ENCODE measurements at regions not wholly inside any gene's neighbourhood (a gene's known extent, or its start where the extent isn't known, plus 50 kb on each side); places are given as distances from the start of the nearest gene placed in this dataset.

GRCh38 chr2:157192445-157193423, 64.8 kb upstream of the GALNT5 start:
- DNase-seq (ENCODE audit: low read depth, low spot score): no peak
- Histone ChIP-seq H3K27ac (no peak overlapping the region), H3K4me3 (no peak overlapping the region), H3K9me3 (ENCODE audit: low read depth, low read length) (no peaks in the 10 kb centered on the region), H3K9ac (ENCODE audit: insufficient read length) (no peak overlapping the region), H3K36me3 (ENCODE audit: insufficient read depth, low read length) (no peaks in the 10 kb centered on the region)
- TF ChIP-seq EZH2 (IDR thresholded peaks at IDR 0.05) (no peak), FOXP2 (optimal IDR thresholded peaks at IDR 0.05; ENCODE audit: control extremely low read depth, extremely low read length, insufficient read depth) (no peak), POLR2AphosphoS5 (IDR thresholded peaks at IDR 0.05; ENCODE audit: borderline replicate concordance, low read depth, low read length) (no peak)

- no peak for DNase-seq (ENCODE audit: low read depth, low spot score)
- no peaks in the 10 kb centered on the region for H3K36me3 ChIP-seq (ENCODE audit: insufficient read depth, low read length)
- no peak overlapping the region for H3K27ac ChIP-seq
- no peak for TF ChIP-seq EZH2 (IDR thresholded peaks at IDR 0.05)
- TF ChIP-seq POLR2AphosphoS5 (IDR thresholded peaks at IDR 0.05; ENCODE audit: borderline replicate concordance, low read depth, low read length): no peak
- TF ChIP-seq FOXP2 (optimal IDR thresholded peaks at IDR 0.05; ENCODE audit: control extremely low read depth, extremely low read length, insufficient read depth): no peak
- no peak overlapping the region for H3K9ac ChIP-seq (ENCODE audit: insufficient read length)
- no peaks in the 10 kb centered on the region for H3K9me3 ChIP-seq (ENCODE audit: low read depth, low read length)
- H3K4me3 ChIP-seq: no peak overlapping the region
Observed at GRCh38 chr2:157193461-157193860, 64.0 kb upstream of the GALNT5 start.

GRCh38 chr2:157194097-157194688, 63.3 kb upstream of the GALNT5 start:
- Histone ChIP-seq H3K9ac (ENCODE audit: insufficient read length) (no peak overlapping the region), H3K9me3 (ENCODE audit: low read depth, low read length) (no peaks in the 10 kb centered on the region), H3K27ac (no peak overlapping the region), H3K4me3 (no peak overlapping the region), H3K36me3 (ENCODE audit: insufficient read depth, low read length) (no peaks in the 10 kb centered on the region)
- TF ChIP-seq EZH2 (IDR thresholded peaks at IDR 0.05): no peak
- TF ChIP-seq FOXP2 (optimal IDR thresholded peaks at IDR 0.05; ENCODE audit: control extremely low read depth, extremely low read length, insufficient read depth): no peak
- no peak for TF ChIP-seq POLR2AphosphoS5 (IDR thresholded peaks at IDR 0.05; ENCODE audit: borderline replicate concordance, low read depth, low read length)
- peak; percentile 20 for DNase-seq (ENCODE audit: low read depth, low spot score)

- no peaks in the 10 kb centered on the region for H3K36me3 ChIP-seq (ENCODE audit: insufficient read depth, low read length)
- TF ChIP-seq FOXP2 (optimal IDR thresholded peaks at IDR 0.05; ENCODE audit: control extremely low read depth, extremely low read length, insufficient read depth) (no peak), POLR2AphosphoS5 (IDR thresholded peaks at IDR 0.05; ENCODE audit: borderline replicate concordance, low read depth, low read length) (no peak), EZH2 (IDR thresholded peaks at IDR 0.05) (no peak)
- no peak overlapping the region for H3K27ac ChIP-seq
- no peaks in the 10 kb centered on the region for H3K9me3 ChIP-seq (ENCODE audit: low read depth, low read length)
- H3K4me3 ChIP-seq: no peak overlapping the region
- no peak overlapping the region for H3K9ac ChIP-seq (ENCODE audit: insufficient read length)
- no peak for DNase-seq (ENCODE audit: low read depth, low spot score)
Observed at GRCh38 chr2:157194844-157195243, 62.7 kb upstream of the GALNT5 start.

GRCh38 chr2:157196956-157197355, 60.5 kb upstream of the GALNT5 start:
- no peak for DNase-seq (ENCODE audit: low read depth, low spot score)

GRCh38 chr2:157197848-157198247, 59.7 kb upstream of the GALNT5 start:
- H3K9ac ChIP-seq (ENCODE audit: insufficient read length): no peak overlapping the region
- H3K27ac ChIP-seq: no peak overlapping the region
- no peak overlapping the region for H3K4me3 ChIP-seq
- no peaks in the 10 kb centered on the region for H3K9me3 ChIP-seq (ENCODE audit: low read depth, low read length)
- TF ChIP-seq EZH2 (IDR thresholded peaks at IDR 0.05) (no peak), FOXP2 (optimal IDR thresholded peaks at IDR 0.05; ENCODE audit: control extremely low read depth, extremely low read length, insufficient read depth) (no peak), POLR2AphosphoS5 (IDR thresholded peaks at IDR 0.05; ENCODE audit: borderline replicate concordance, low read depth, low read length) (no peak)
- H3K36me3 ChIP-seq (ENCODE audit: insufficient read depth, low read length): no peaks in the 10 kb centered on the region
- no peak for DNase-seq (ENCODE audit: low read depth, low spot score)

More at GRCh38 chr2:157196956-157197355, 60.5 kb upstream of the GALNT5 start:
- Histone ChIP-seq H3K9ac (ENCODE audit: insufficient read length) (no peak overlapping the region), H3K9me3 (ENCODE audit: low read depth, low read length) (no peaks in the 10 kb centered on the region), H3K27ac (no peak overlapping the region), H3K36me3 (ENCODE audit: insufficient read depth, low read length) (no peaks in the 10 kb centered on the region), H3K4me3 (no peak overlapping the region)
- no peak for TF ChIP-seq FOXP2 (optimal IDR thresholded peaks at IDR 0.05; ENCODE audit: control extremely low read depth, extremely low read length, insufficient read depth)
- no peak for TF ChIP-seq EZH2 (IDR thresholded peaks at IDR 0.05)
- no peak for TF ChIP-seq POLR2AphosphoS5 (IDR thresholded peaks at IDR 0.05; ENCODE audit: borderline replicate concordance, low read depth, low read length)

GRCh38 chr2:157203651-157204050, 53.9 kb upstream of the GALNT5 start:
- no peaks in the 10 kb centered on the region for H3K36me3 ChIP-seq (ENCODE audit: insufficient read depth, low read length)
- TF ChIP-seq POLR2AphosphoS5 (IDR thresholded peaks at IDR 0.05; ENCODE audit: borderline replicate concordance, low read depth, low read length): no peak
- TF ChIP-seq FOXP2 (optimal IDR thresholded peaks at IDR 0.05; ENCODE audit: control extremely low read depth, extremely low read length, insufficient read depth): no peak
- no peak for TF ChIP-seq EZH2 (IDR thresholded peaks at IDR 0.05)
- no peak for DNase-seq (ENCODE audit: low read depth, low spot score)
- no peak overlapping the region for H3K27ac ChIP-seq
- H3K9ac ChIP-seq (ENCODE audit: insufficient read length): no peak overlapping the region
- no peaks in the 10 kb centered on the region for H3K9me3 ChIP-seq (ENCODE audit: low read depth, low read length)
- H3K4me3 ChIP-seq: no peak overlapping the region

GRCh38 chr2:157204401-157204800, 53.1 kb upstream of the GALNT5 start:
- TF ChIP-seq POLR2AphosphoS5 (IDR thresholded peaks at IDR 0.05; ENCODE audit: borderline replicate concordance, low read depth, low read length) (no peak), EZH2 (IDR thresholded peaks at IDR 0.05) (no peak), FOXP2 (optimal IDR thresholded peaks at IDR 0.05; ENCODE audit: control extremely low read depth, extremely low read length, insufficient read depth) (no peak)
- no peak for DNase-seq (ENCODE audit: low read depth, low spot score)
- H3K9me3 ChIP-seq (ENCODE audit: low read depth, low read length): no peaks in the 10 kb centered on the region
- H3K27ac ChIP-seq: no peak overlapping the region
- no peak overlapping the region for H3K9ac ChIP-seq (ENCODE audit: insufficient read length)
- H3K36me3 ChIP-seq (ENCODE audit: insufficient read depth, low read length): no peaks in the 10 kb centered on the region
- no peak overlapping the region for H3K4me3 ChIP-seq

Measured in SK-N-MC (cell line).